SKM-1 (cell line): ENCODE measurements at regions not wholly inside any gene's neighbourhood (a gene's known extent, or its start where the extent isn't known, plus 50 kb on each side); places are given as distances from the start of the nearest gene placed in this dataset.
"Not testable (repeated sequence)": the region's sequence is repeated elsewhere in the genome, so short reads cannot be mapped to it uniquely, and the experiment has no call there.

Source experiments
- DNase-seq: peaks from one replicate; lab custom pipeline; 2025; ENCODE audit not compliant: unreplicated experiment; lab: John Stamatoyannopoulos, UW

- DNase-seq, result peak; percentile 87
These were observed 56.6 kb upstream of the SLC1A4 start for GRCh38 chr2:64932371-64933216.

GRCh38 chr2:64934530-64934929 is 54.7 kb upstream of the SLC1A4 start:
- no peak for DNase-seq

GRCh38 chr2:64936809-64937208 is 52.4 kb upstream of the SLC1A4 start:
- DNase-seq, result no peak

GRCh38 chr2:64937314-64937686 is 51.9 kb upstream of the SLC1A4 start:
- not testable (repeated sequence) for DNase-seq

GRCh38 chr2:64937687-64938491 is 51.3 kb upstream of the SLC1A4 start:
- DNase-seq, result no peak

GRCh38 chr2:64938607-64939285 is 50.5 kb upstream of the SLC1A4 start:
- no peak for DNase-seq

- DNase-seq, result no peak
These were observed 49.8 kb upstream of the SLC1A4 start for GRCh38 chr2:64939332-64939917.
